ENCODE measurements at regions not wholly inside any gene's neighbourhood (a gene's known extent, or its start where the extent isn't known, plus 50 kb on each side); places are given as distances from the start of the nearest gene placed in this dataset.

GRCh38 chr21:36532769-36533467, 53.0 kb upstream of the CLDN14 start:
- TF ChIP-seq CTCF (IDR thresholded peaks at IDR 0.05 in 4 of 5, conservative IDR thresholded peaks at IDR 0.05 in 1 of 5) (no peak), POLR2A (IDR thresholded peaks at IDR 0.05) (no peak)
